ENCODE measurements at regions not wholly inside any gene's neighbourhood (a gene's known extent, or its start where the extent isn't known, plus 50 kb on each side); places are given as distances from the start of the nearest gene placed in this dataset.

DNA sequence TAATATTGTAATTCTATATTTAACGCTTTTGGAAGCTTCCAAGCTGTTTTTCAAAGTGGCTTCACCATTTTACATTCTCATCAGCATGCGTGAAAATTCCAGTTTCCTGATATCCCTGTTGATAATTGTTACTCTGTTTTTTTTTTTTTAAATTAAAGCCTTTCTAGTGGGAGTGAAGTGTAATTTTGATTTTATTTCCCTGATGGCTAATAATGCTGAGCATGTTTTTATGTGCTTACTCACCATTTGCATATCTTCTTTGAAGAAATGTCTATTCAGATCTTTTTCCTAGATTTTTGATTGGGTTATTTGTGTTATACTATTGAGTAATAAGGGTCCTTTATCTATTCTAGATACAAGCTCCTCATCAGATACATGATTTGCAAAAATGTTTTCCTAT, 382.8 kb upstream of the HS6ST1 start:
- FAIRE-seq, result no peak
- no TSS peak for BruUV-seq (replicated peaks)
- intact Hi-C loops (cut with micrococcal nuclease), result no loop called here

More for the DNA sequence above, 382.8 kb upstream of the HS6ST1 start:
- Histone ChIP-seq H3K4me3 (replicated peaks in 1 of 3; ENCODE audit: insufficient read depth in 1 of 3, low read depth in 1 of 3, low read length in 3 of 3) (no peak overlapping the region), H3K27me3 (ENCODE audit: control insufficient read depth in 2 of 2, insufficient read depth in 2 of 2, low read length in 2 of 2) (no peaks in the 10 kb centered on the region), H3K9me3 (replicated peaks; ENCODE audit: control insufficient read depth, insufficient read depth, low read length) (peaks cover under 1% of the 10 kb centered on the region), H3K4me2 (ENCODE audit: insufficient read depth, low read length) (no peak overlapping the region), H3K4me1 (ENCODE audit: control insufficient read depth, extremely low read depth, insufficient read depth, low read length) (no peaks in the 10 kb centered on the region), H3K79me2 (ENCODE audit: control insufficient read depth, insufficient read depth, low read length) (no peaks in the 10 kb centered on the region), H2AFZ (ENCODE audit: low read depth, low read length) (no peak overlapping the region), H3K9ac (replicated peaks; ENCODE audit: extremely low read depth, insufficient read depth, low read length) (no peak overlapping the region), H3K36me3 (ENCODE audit: control insufficient read depth in 2 of 2, extremely low read depth in 1 of 2, insufficient read depth in 2 of 2, low read length in 2 of 2) (no peaks in the 10 kb centered on the region), H3K9me1 (replicated peaks; ENCODE audit: control insufficient read depth, extremely low read depth, insufficient read depth, low read length) (no peaks in the 10 kb centered on the region), H4K20me1 (replicated peaks; ENCODE audit: control insufficient read depth, extremely low read depth, insufficient read depth, low read length) (no peaks in the 10 kb centered on the region), H3K27ac (ENCODE audit: insufficient read depth, low read depth, low read length) (no peak overlapping the region)
- no peak for TF ChIP-seq JUN (IDR thresholded peaks at IDR 0.05; ENCODE audit: borderline replicate concordance, insufficient read depth, insufficient read length, low read depth)
- no peak for TF ChIP-seq EZH2 (IDR thresholded peaks at IDR 0.05; ENCODE audit: borderline replicate concordance, low read depth, low read length, severe bottlenecking)
- no peak for TF ChIP-seq MYC (IDR thresholded peaks at IDR 0.05; ENCODE audit: low read depth, low read length)
- no peak for TF ChIP-seq FOS (IDR thresholded peaks at IDR 0.05; ENCODE audit: borderline replicate concordance, insufficient read depth, low read length)
- TF ChIP-seq POLR2AphosphoS5 (IDR thresholded peaks at IDR 0.05; ENCODE audit: insufficient read depth, low read depth, low read length), result no peak
- TF ChIP-seq GATA2 (IDR thresholded peaks at IDR 0.05; ENCODE audit: insufficient read depth, insufficient read length, low read depth, low read length), result no peak
- TF ChIP-seq, protein P1, sequence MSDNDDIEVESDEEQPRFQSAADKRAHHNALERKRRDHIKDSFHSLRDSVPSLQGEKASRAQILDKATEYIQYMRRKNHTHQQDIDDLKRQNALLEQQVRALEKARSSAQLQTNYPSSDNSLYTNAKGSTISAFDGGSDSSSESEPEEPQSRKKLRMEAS (IDR thresholded peaks at IDR 0.05; ENCODE audit: insufficient read depth, insufficient read length), result no peak
- no peak for TF ChIP-seq POLR2A (IDR thresholded peaks at IDR 0.05; ENCODE audit: low read depth, low read length)
- no peak for TF ChIP-seq CTCF (IDR thresholded peaks at IDR 0.05; ENCODE audit: extremely low read depth in 1 of 2, insufficient read depth in 1 of 2, low read depth in 1 of 2, low read length in 2 of 2)
- ChIA-PET CTCF (no interaction called here), POLR2A (no interaction called here)
- dilution Hi-C loops (cut with MboI; ENCODE audit: extremely low pct_ligation_motif_present, low sequenced_read_pairs), result no loop called here
- no peak for DNase-seq (ENCODE audit: low read depth, low spot score)
